IMR-90 (cell line): ENCODE measurements at regions not wholly inside any gene's neighbourhood (a gene's known extent, or its start where the extent isn't known, plus 50 kb on each side); places are given as distances from the start of the nearest gene placed in this dataset.

Source experiments
- ATAC-seq: fragments of 200-7000 bp; cut with Tn5 transposase; 2 replicates; pipeline ENCODE4 v1.9.1; 2020; ENCODE audit warnings: low read depth, mild to moderate bottlenecking, moderate library complexity
- BruUV-seq: library from RNA; stranded (reverse); fragments of 400-500 nt; replicated peaks from 2 replicates; lab custom pipeline; 2021; lab: Mats Ljungman, UMichigan
- CTCF ChIA-PET: fragments of 300-600 bp; formaldehyde crosslinking; extraction: SDS; loops from one replicate; lab custom pipeline; 2021; ENCODE audit warnings: antibody characterized with exemption; lab: Yijun Ruan, JAX
- POLR2A ChIA-PET: fragments of 300-600 bp; sonication (Branson Sonifier 250); formaldehyde crosslinking; loops from one replicate; lab custom pipeline; 2022; ENCODE audit warnings: antibody characterized with exemption; ENCODE audit not compliant: unreplicated experiment; lab: Charles Lee
- DNase-seq: peaks from one replicate; pipeline ENCODE4 v3.0.0; 2013
- H2AFZ ChIP-seq: replicated peaks from 2 replicates; pipeline ENCODE3; 2013; ENCODE audit warnings: low read length, mild to moderate bottlenecking; ENCODE audit not compliant: poor library complexity
- H2AK5ac ChIP-seq: 2 replicates; pipeline ENCODE4 v1.6.1; 2013; ENCODE audit warnings: low read depth, low read length, inconsistent platforms
- H2AK9ac ChIP-seq: replicated peaks from 2 replicates; pipeline ENCODE3; 2013; ENCODE audit warnings: mild to moderate bottlenecking, low read depth, low read length, moderate library complexity; ENCODE audit not compliant: poor library complexity
- H2BK120ac ChIP-seq: 2 replicates; pipeline ENCODE4 v1.6.1; 2013; ENCODE audit warnings: low read depth, low read length, inconsistent platforms
- H2BK15ac ChIP-seq: 3 replicates; pipeline ENCODE4 v1.6.1; 2013; ENCODE audit warnings: low read depth, low read length, inconsistent platforms
- H2BK20ac ChIP-seq: 2 replicates; pipeline ENCODE4 v1.6.1; 2013; ENCODE audit warnings: low read depth, mild to moderate bottlenecking, inconsistent platforms, low read length, moderate library complexity
- H2BK5ac ChIP-seq: 2 replicates; pipeline ENCODE4 v1.6.1; 2013; ENCODE audit warnings: mild to moderate bottlenecking, low read depth, low read length, inconsistent platforms; ENCODE audit not compliant: poor library complexity, severe bottlenecking
- H3K14ac ChIP-seq: replicated peaks from 2 replicates; pipeline ENCODE4 v1.6.1; 2013; ENCODE audit warnings: low read depth, low read length, inconsistent platforms
- H3K18ac ChIP-seq: 2 replicates; pipeline ENCODE4 v1.6.1; 2013; ENCODE audit warnings: low read depth, low read length, control low read depth
- H3K23ac ChIP-seq: 2 replicates; pipeline ENCODE4 v1.6.1; 2013; ENCODE audit warnings: low read depth, low read length, inconsistent platforms
- H3K27ac ChIP-seq: 2 replicates; pipeline ENCODE4 v1.5.1; 2013; ENCODE audit warnings: mild to moderate bottlenecking, control low read depth, low read length; ENCODE audit not compliant: insufficient read depth
- H3K27me3 ChIP-seq: 2 replicates; pipeline ENCODE4 v1.6.1; 2013; ENCODE audit warnings: low read length; ENCODE audit not compliant: control insufficient read depth, insufficient read depth
- H3K36me3 ChIP-seq: 2 replicates; pipeline ENCODE4 v1.6.1; 2013; ENCODE audit warnings: low read length, mixed read lengths; ENCODE audit not compliant: control insufficient read depth, insufficient read depth
- H3K4ac ChIP-seq: 2 replicates; pipeline ENCODE4 v1.6.1; 2013; ENCODE audit warnings: low read depth, low read length, inconsistent platforms
- H3K4me1 ChIP-seq: 2 replicates; pipeline ENCODE4 v1.6.1; 2013; ENCODE audit warnings: low read length, mixed read lengths; ENCODE audit not compliant: control insufficient read depth, insufficient read depth
- H3K4me2 ChIP-seq: 2 replicates; pipeline ENCODE4 v1.6.1; 2013; ENCODE audit warnings: low read depth, mild to moderate bottlenecking, control low read depth, low read length, moderate library complexity
- H3K4me3 ChIP-seq: 2 replicates; pipeline ENCODE4 v1.5.1; 2013; ENCODE audit warnings: low read depth, mild to moderate bottlenecking, control low read depth, low read length, moderate library complexity; ENCODE audit not compliant: insufficient read depth
- H3K56ac ChIP-seq: 2 replicates; pipeline ENCODE4 v1.6.1; 2013; ENCODE audit warnings: low read length, inconsistent platforms; ENCODE audit not compliant: insufficient read depth; ENCODE audit errors: extremely low read depth
- H3K79me1 ChIP-seq, 2 experiments: 2 replicates each; pipeline ENCODE4 v1.6.1; 2013; ENCODE audit warnings: low read length in 2 of 2, inconsistent platforms in 1 of 2, low read depth in 1 of 2
- H3K9ac ChIP-seq: 2 replicates; pipeline ENCODE4 v1.6.1; 2013; ENCODE audit warnings: low read depth, low read length, control low read depth
- H3K9me1 ChIP-seq: 2 replicates; pipeline ENCODE4 v1.6.1; 2013; ENCODE audit warnings: low read length, inconsistent platforms; ENCODE audit not compliant: insufficient read depth
- H3K9me3 ChIP-seq: 2 replicates; pipeline ENCODE4 v1.6.1; 2013; ENCODE audit warnings: low read length; ENCODE audit not compliant: control insufficient read depth, insufficient read depth
- H4K20me1 ChIP-seq: 2 replicates; pipeline ENCODE4 v1.6.1; 2013; ENCODE audit warnings: low read length, inconsistent platforms; ENCODE audit not compliant: insufficient read depth
- H4K5ac ChIP-seq: 2 replicates; pipeline ENCODE4 v1.6.1; 2013; ENCODE audit warnings: mild to moderate bottlenecking, low read depth, low read length, control low read depth
- H4K8ac ChIP-seq, 2 experiments: 2 replicates each; pipeline ENCODE4 v1.6.1; 2013; ENCODE audit warnings: low read depth in 2 of 2, low read length in 2 of 2, control low read depth in 1 of 2, inconsistent platforms in 1 of 2
- H4K91ac ChIP-seq: 2 replicates; pipeline ENCODE4 v1.6.1; 2013; ENCODE audit warnings: low read depth, low read length, inconsistent platforms; ENCODE audit not compliant: insufficient read depth
- CEBPB ChIP-seq: IDR thresholded peaks from 2 replicates; pipeline ENCODE4 v1.6.1; 2012; ENCODE audit warnings: low read depth, low read length, improper control_type of control experiment
- ELK1 ChIP-seq: fragments of 150-350 bp; IDR thresholded peaks from 2 replicates; pipeline ENCODE4 v1.6.1; 2016; ENCODE audit warnings: low read depth, mild to moderate bottlenecking, low read length, moderate library complexity, borderline replicate concordance
- MAFK ChIP-seq: IDR thresholded peaks from 2 replicates; pipeline ENCODE4 v1.6.1; 2012; ENCODE audit warnings: low read depth, low read length, improper control_type of control experiment
- NFE2L2 ChIP-seq: fragments of 150-350 bp; IDR thresholded peaks from 2 replicates; pipeline ENCODE4 v1.6.1; 2016; ENCODE audit warnings: low read depth, mild to moderate bottlenecking, low read length
- RAD21 ChIP-seq: IDR thresholded peaks from 2 replicates; pipeline ENCODE4 v1.6.1; 2012; ENCODE audit warnings: low read length, improper control_type of control experiment
- RCOR1 ChIP-seq: IDR thresholded peaks from 2 replicates; pipeline ENCODE4 v1.6.1; 2012; ENCODE audit warnings: mild to moderate bottlenecking, low read length, improper control_type of control experiment; ENCODE audit not compliant: insufficient replicate concordance
- RFX5 ChIP-seq: IDR thresholded peaks from 2 replicates; pipeline ENCODE4 v1.8.0; 2012; ENCODE audit warnings: low read depth, mild to moderate bottlenecking, low read length, moderate library complexity
- WGBS, 2 experiments: methylation state at CpG; one replicate each; pipeline versions ENCODE4 v1.1.5 to v1.1.7; 2013; ENCODE audit warnings: missing lambda C conversion rate in 2 of 2; ENCODE audit not compliant: insufficient read length in 1 of 2; ENCODE audit errors: extremely low coverage in 2 of 2; 5-methylcytosine and 5-hydroxymethylcytosine counted together
- dilution Hi-C: fragments of 300-500 bp; cut with HindIII; formaldehyde crosslinking; loops from one replicate; pipeline ENCODE4 v1.14.3; 2018; ENCODE audit warnings: low sequenced_read_pairs; ENCODE audit not compliant: unreplicated experiment
- in situ Hi-C: fragments of 300-500 bp; cut with MboI; formaldehyde crosslinking; loops from 3 replicates; pipeline ENCODE4 v1.14.3; 2019; ENCODE audit warnings: low sequenced_read_pairs, inconsistent platforms, mixed read lengths
- intact Hi-C: fragments of 100-400 bp; cut with micrococcal nuclease; formaldehyde crosslinking; loops from 2 replicates; pipeline ENCODE4 v1.10.0; 2022

GRCh38 chr15:62822228-62822627, 220.3 kb upstream of the TPM1 start:
- Histone ChIP-seq H4K5ac (no peak overlapping the region), H3K14ac (0 out of 2 replicates have a peak overlapping the region, but pooled peaks have one; percentile 14), H3K27ac (no peak overlapping the region), H2AK5ac (no peak overlapping the region), H3K4me3 (no peak overlapping the region), H3K4ac (no peak overlapping the region), H4K8ac (no peak overlapping the region), H3K27me3 (no peaks in the 10 kb centered on the region), H3K36me3 (peaks cover 3% of the 10 kb centered on the region; the same call in 1 of the 2 replicates), H3K9me3 (no peaks in the 10 kb centered on the region), H3K23ac (no peak overlapping the region), H3K79me1 (peaks cover 0 to 11% of the 10 kb centered on the region in 2 experiments; a peak in 2 of 4 replicates), H2AK9ac (no peak overlapping the region), H2BK15ac (no peak overlapping the region), H3K9me1 (peaks cover 13% of the 10 kb centered on the region), H2BK5ac (no peak overlapping the region), H3K4me1 (peaks cover 11% of the 10 kb centered on the region), H3K56ac (no peak overlapping the region), H2BK120ac (no peak overlapping the region), H4K20me1 (no peaks in the 10 kb centered on the region), H2BK20ac (no peak overlapping the region), H3K9ac (no peak overlapping the region), H2AFZ (no peak overlapping the region), H4K91ac (no peak overlapping the region), H3K4me2 (no peak overlapping the region), H3K18ac (no peak overlapping the region)
- TF ChIP-seq NFE2L2 = no peak
- no peak for TF ChIP-seq RCOR1
- no peak for TF ChIP-seq RFX5
- no peak for TF ChIP-seq RAD21
- no peak for TF ChIP-seq ELK1
- no peak for TF ChIP-seq MAFK
- TF ChIP-seq CEBPB = no peak
- DNase-seq = no peak
- POLR2A ChIA-PET = no interaction called here
- ATAC-seq = no peak
- dilution Hi-C loops = no loop called here
- BruUV-seq = no TSS peak
- CTCF ChIA-PET = no interaction called here
- 94% methylated on average over 2 of the region's 4 CpGs; no CpG with 5 or more reads in 1 of the 2 experiments for WGBS, 2 experiments
- intact Hi-C loops = loop anchor here (5.0 kb wide), 1 partner anchor 60 kb away; no protein-coding TSS in a partner anchor
- in situ Hi-C loops = no loop called here
